B cell (primary cell): ENCODE measurements at regions not wholly inside any gene's neighbourhood (a gene's known extent, or its start where the extent isn't known, plus 50 kb on each side); places are given as distances from the start of the nearest gene placed in this dataset.
A peak's percentile ranks its signal among the peaks of the same experiment; 100 is the strongest.

Source experiments
- ATAC-seq: fragments of 200-7000 bp; cut with Tn5 transposase; one replicate; pipeline ENCODE4 v1.10.0; 2021; ENCODE audit warnings: low read depth, mild to moderate bottlenecking, moderate number of reproducible peaks, moderate library complexity
- CTCF ChIA-PET: fragments of 350-600 bp; sonication (Branson Sonifier 250); formaldehyde crosslinking; loops from one replicate; lab custom pipeline; 2021; ENCODE audit warnings: antibody characterized with exemption, inconsistent platforms; lab: Charles Lee
- POLR2A ChIA-PET: fragments of 350-600 bp; sonication (Branson Sonifier 250); formaldehyde crosslinking; loops from one replicate; lab custom pipeline; 2021; ENCODE audit warnings: antibody characterized with exemption; lab: Charles Lee
- DNase-seq: peaks from one replicate; pipeline ENCODE4 v3.0.0; 2013
- H2AFZ ChIP-seq: 2 replicates; pipeline ENCODE4 v1.6.1; 2012; ENCODE audit warnings: mild to moderate bottlenecking, low read depth, low read length; ENCODE audit not compliant: insufficient read depth, poor library complexity, severe bottlenecking
- H3K27ac ChIP-seq, 2 donors: 1 replicate in 1 of 2; 2 replicates in 1 of 2; pipeline ENCODE4 v1.5.1; 2012 to 2013; ENCODE audit warnings: low read length in 2 of 2, mild to moderate bottlenecking in 2 of 2, moderate library complexity in 1 of 2
- H3K27me3 ChIP-seq, 4 experiments: fragments of 200-600 bp in 1 of 4; sonication (generic) in 1 of 4; replicated peaks in 1 of 4; 1 replicate in 2 of 4; 2 replicates in 2 of 4; pipeline versions ENCODE4 v1.6.1 to v1.7.0; 2013 to 2016; ENCODE audit warnings: low read length in 3 of 4, mild to moderate bottlenecking in 2 of 4, mixed read lengths in 1 of 4, moderate library complexity in 1 of 4; ENCODE audit not compliant: insufficient read depth in 4 of 4, control insufficient read depth in 3 of 4; ENCODE audit errors: control extremely low read depth in 1 of 4
- H3K36me3 ChIP-seq, 2 experiments: replicated peaks in 1 of 2; 1 replicate in 1 of 2; 2 replicates in 1 of 2; pipeline versions ENCODE4 v1.6.1 to v1.7.1; 2013; ENCODE audit warnings: low read length in 1 of 2; ENCODE audit not compliant: insufficient read depth in 2 of 2, control insufficient read depth in 1 of 2; ENCODE audit errors: control extremely low read depth in 1 of 2, extremely low read depth in 1 of 2
- H3K4me1 ChIP-seq, 2 donors: fragments of 200-600 bp in 1 of 2; sonication (generic) in 1 of 2; 1 replicate in 1 of 2; 2 replicates in 1 of 2; pipeline versions ENCODE4 v1.5.1 to v1.6.1; 2013 to 2017; ENCODE audit warnings: low read length in 2 of 2; ENCODE audit not compliant: control insufficient read depth in 2 of 2, insufficient read depth in 2 of 2
- H3K4me2 ChIP-seq: replicated peaks from 2 replicates; pipeline ENCODE3; 2012; ENCODE audit warnings: mild to moderate bottlenecking, low read depth, low read length; ENCODE audit not compliant: poor library complexity, severe bottlenecking
- H3K4me3 ChIP-seq, 5 experiments: fragments of 200-600 bp in 1 of 5; sonication (generic) in 1 of 5; 1 replicate in 3 of 5; 2 replicates in 2 of 5; pipeline versions ENCODE4 v1.5.1 to v1.7.0; 2011 to 2016; ENCODE audit warnings: low read length in 4 of 5, mild to moderate bottlenecking in 4 of 5, low read depth in 2 of 5, control low read depth in 1 of 5, moderate library complexity in 1 of 5; ENCODE audit not compliant: insufficient read depth in 1 of 5; ENCODE audit errors: control extremely low read depth in 1 of 5, extremely low read depth in 1 of 5
- H3K79me2 ChIP-seq: fragments of 200-600 bp; sonication (generic); one replicate; pipeline ENCODE4 v1.6.0; 2016; ENCODE audit warnings: low read length; ENCODE audit not compliant: control insufficient read depth, insufficient read depth
- H3K9ac ChIP-seq: fragments of 200-600 bp; sonication (generic); 2 replicates; pipeline ENCODE4 v1.6.1; 2017; ENCODE audit warnings: mild to moderate bottlenecking, low read length, moderate library complexity
- H3K9me3 ChIP-seq, 3 donors: one replicate each; pipeline versions ENCODE4 v1.6.1 to v1.7.1; 2013; ENCODE audit warnings: low read length in 2 of 3; ENCODE audit not compliant: control insufficient read depth in 2 of 3, insufficient read depth in 1 of 3; ENCODE audit errors: control extremely low read depth in 1 of 3
- H4K20me1 ChIP-seq: 2 replicates; pipeline ENCODE4 v1.6.0; 2012; ENCODE audit warnings: mild to moderate bottlenecking, low read length; ENCODE audit not compliant: insufficient read depth, control insufficient read depth, poor library complexity, severe bottlenecking
- H3K27ac Mint-ChIP-seq: one replicate; pipeline ENCODE4 v1.8.0; 2021; ENCODE audit warnings: mixed read lengths
- H3K27me3 Mint-ChIP-seq: one replicate; pipeline ENCODE4 v1.8.0; 2021; ENCODE audit warnings: mixed read lengths
- H3K4me1 Mint-ChIP-seq: one replicate; pipeline ENCODE4 v1.8.0; 2021; ENCODE audit warnings: mixed read lengths
- H3K4me3 Mint-ChIP-seq: one replicate; pipeline ENCODE4 v1.8.0; 2021; ENCODE audit warnings: mixed read lengths
- H3K9me3 Mint-ChIP-seq: one replicate; pipeline ENCODE4 v1.8.0; 2022; ENCODE audit warnings: mixed read lengths; ENCODE audit not compliant: insufficient read depth
- CTCF ChIP-seq: fragments of 200-600 bp; IDR thresholded peaks from one replicate; pipeline ENCODE4 v1.8.0; 2022; ENCODE audit warnings: antibody characterized with exemption, mild to moderate bottlenecking
- EZH2 ChIP-seq: IDR thresholded peaks from 2 replicates; pipeline ENCODE4 v1.6.1; 2012; ENCODE audit warnings: borderline replicate concordance, low read depth, mild to moderate bottlenecking, moderate library complexity, low read length; ENCODE audit not compliant: insufficient read depth, poor library complexity, severe bottlenecking
- WGBS: methylation state at CpG from one replicate; pipeline ENCODE4 v1.1.5; 2013; ENCODE audit warnings: missing lambda C conversion rate; ENCODE audit not compliant: insufficient coverage; 5-methylcytosine and 5-hydroxymethylcytosine counted together
- intact Hi-C: fragments of 100-400 bp; cut with micrococcal nuclease; formaldehyde crosslinking; loops from one replicate; pipeline ENCODE4 v1.10.0; 2022

- H3K9ac ChIP-seq: no peak overlapping the region
- ATAC-seq (no peak), DNase-seq (no peak)
- intact Hi-C loops: no loop called here
- Mint-ChIP-seq H3K9me3 (peaks cover 7% of the 10 kb centered on the region), H3K4me1 (peaks cover 66% of the 10 kb centered on the region), H3K27me3 (no peaks in the 10 kb centered on the region), H3K27ac (no peak overlapping the region), H3K4me3 (peak overlapping the region; percentile 8)
- H2AFZ ChIP-seq: no peak overlapping the region
- H3K27ac ChIP-seq: no peak overlapping the region
- POLR2A ChIA-PET: no interaction called here
- WGBS: 90% methylated on average over 2 of the region's 7 CpGs
- no peak for TF ChIP-seq CTCF
- H4K20me1 ChIP-seq: peaks cover 31% of the 10 kb centered on the region
- H3K4me1 ChIP-seq: peaks cover 30 to 32% of the 10 kb centered on the region in 2 donors
- H3K27me3 ChIP-seq: no peaks in the 10 kb centered on the region
- H3K79me2 ChIP-seq: peaks cover 72% of the 10 kb centered on the region
- H3K4me3 ChIP-seq: no peak overlapping the region
- H3K4me2 ChIP-seq: peak overlapping the region; percentile 15
- no peaks in the 10 kb centered on the region for H3K36me3 ChIP-seq
- CTCF ChIA-PET: interaction anchor here (0.7 kb wide), 1 partner anchor 64 kb away, joined by 3 read pairs; no protein-coding TSS in a partner anchor
- H3K9me3 ChIP-seq: peaks cover 0 to 7% (median 3%) of the 10 kb centered on the region in 3 donors
Observed at GRCh38 chr13:73972545-73972944, 161.7 kb downstream of the KLF12 start.

GRCh38 chr13:73971481-73971880 lies 162.7 kb downstream of the KLF12 start:
- no peak overlapping the region for H3K27ac ChIP-seq
- POLR2A ChIA-PET: no interaction called here
- peaks cover 73% of the 10 kb centered on the region for H3K4me1 Mint-ChIP-seq

More at GRCh38 chr13:73971481-73971880, 162.7 kb downstream of the KLF12 start:
- Histone ChIP-seq H3K4me3 (no peak overlapping the region), H3K4me1 (peaks cover 35 to 38% of the 10 kb centered on the region in 2 donors), H3K9ac (no peak overlapping the region), H3K9me3 (peaks cover 0 to 7% (median 3%) of the 10 kb centered on the region in 3 donors), H3K79me2 (peaks cover 65% of the 10 kb centered on the region), H4K20me1 (peaks cover 31% of the 10 kb centered on the region), H3K27me3 (no peaks in the 10 kb centered on the region), H3K4me2 (no peak overlapping the region), H2AFZ (no peak overlapping the region), H3K36me3 (no peaks in the 10 kb centered on the region)
- Mint-ChIP-seq H3K4me3 (no peak overlapping the region), H3K9me3 (peaks cover 7% of the 10 kb centered on the region), H3K27me3 (no peaks in the 10 kb centered on the region), H3K27ac (no peak overlapping the region)
- TF ChIP-seq CTCF: no peak
- TF ChIP-seq EZH2: no peak
- no peak for ATAC-seq
- no peak for DNase-seq
- intact Hi-C loops: no loop called here
- CTCF ChIA-PET: no interaction called here
- WGBS: no CpG with 5 or more reads among the region's 2 CpGs
